Adipocyte (in vitro differentiated cells): ENCODE measurements at regions not wholly inside any gene's neighbourhood (a gene's known extent, or its start where the extent isn't known, plus 50 kb on each side); places are given as distances from the start of the nearest gene placed in this dataset.
A peak's percentile ranks its signal among the peaks of the same experiment; 100 is the strongest.
"Not testable (repeated sequence)": the region's sequence is repeated elsewhere in the genome, so short reads cannot be mapped to it uniquely, and the experiment has no call there.

Source experiments
- DNase-seq: peaks from one replicate; pipeline ENCODE4 v3.0.0-alpha.2; 2015; ENCODE audit warnings: low read depth
- H3K27me3 ChIP-seq: replicated peaks from 2 replicates; pipeline ENCODE4 v1.7.0; 2013; ENCODE audit warnings: mild to moderate bottlenecking, low read length, moderate library complexity; ENCODE audit not compliant: control insufficient read depth, insufficient read depth
- H3K36me3 ChIP-seq: 2 replicates; pipeline ENCODE4 v1.7.0; 2013; ENCODE audit warnings: low read length, mild to moderate bottlenecking, moderate library complexity; ENCODE audit not compliant: control insufficient read depth, insufficient read depth, severe bottlenecking
- H3K4me1 ChIP-seq: 2 replicates; pipeline ENCODE4 v1.7.0; 2013; ENCODE audit warnings: mild to moderate bottlenecking, low read length, moderate library complexity; ENCODE audit not compliant: control insufficient read depth, insufficient read depth
- H3K4me3 ChIP-seq: 2 replicates; pipeline ENCODE4 v1.7.0; 2013; ENCODE audit warnings: mild to moderate bottlenecking, low read length, moderate library complexity
- H3K9ac ChIP-seq: 2 replicates; pipeline ENCODE4 v1.7.0; 2013; ENCODE audit warnings: mild to moderate bottlenecking, low read length, moderate library complexity
- H3K9me3 ChIP-seq: 2 replicates; pipeline ENCODE4 v1.7.0; 2013; ENCODE audit warnings: mild to moderate bottlenecking, low read length, moderate library complexity; ENCODE audit not compliant: control insufficient read depth

DNA sequence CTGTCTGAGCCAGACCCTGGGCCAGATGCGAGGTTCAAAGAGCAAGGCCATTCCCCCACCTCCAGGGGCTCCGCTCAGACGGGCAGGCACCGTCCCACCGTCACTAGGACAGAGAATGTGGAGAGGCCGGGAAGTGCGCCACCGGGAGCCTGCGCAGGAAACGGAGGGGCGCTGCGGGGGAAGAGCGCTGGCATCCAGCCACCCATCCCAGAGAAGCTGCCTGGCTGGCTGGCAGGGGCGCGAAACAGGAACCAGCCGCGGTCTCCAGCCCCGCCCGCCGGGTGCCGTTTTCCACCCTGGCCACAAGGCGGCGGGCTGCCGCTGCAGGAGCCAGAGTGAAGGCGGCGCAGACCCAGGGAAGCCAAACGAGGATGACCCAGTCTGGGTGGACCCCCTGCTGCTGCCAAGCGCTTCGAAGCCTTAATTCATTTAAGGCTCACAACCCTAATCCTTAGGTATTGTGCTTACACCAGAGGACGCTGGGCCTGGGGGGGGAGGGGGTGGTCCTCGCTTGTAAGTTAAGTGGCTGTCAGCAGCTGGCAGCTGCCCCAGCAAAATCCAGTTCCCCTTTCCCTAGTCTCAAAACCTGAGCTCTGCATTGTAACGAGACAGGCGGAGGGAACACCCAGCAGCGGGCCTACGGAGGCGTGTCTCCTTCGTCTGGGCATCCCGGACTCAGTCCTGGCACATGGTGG, 114.8 kb upstream of the SMURF2 start:
- not testable (repeated sequence) for H3K9ac ChIP-seq, H3K36me3 ChIP-seq, H3K9me3 ChIP-seq, H3K27me3 ChIP-seq, H3K4me3 ChIP-seq, H3K4me1 ChIP-seq
- DNase-seq = peak; percentile 87

DNA sequence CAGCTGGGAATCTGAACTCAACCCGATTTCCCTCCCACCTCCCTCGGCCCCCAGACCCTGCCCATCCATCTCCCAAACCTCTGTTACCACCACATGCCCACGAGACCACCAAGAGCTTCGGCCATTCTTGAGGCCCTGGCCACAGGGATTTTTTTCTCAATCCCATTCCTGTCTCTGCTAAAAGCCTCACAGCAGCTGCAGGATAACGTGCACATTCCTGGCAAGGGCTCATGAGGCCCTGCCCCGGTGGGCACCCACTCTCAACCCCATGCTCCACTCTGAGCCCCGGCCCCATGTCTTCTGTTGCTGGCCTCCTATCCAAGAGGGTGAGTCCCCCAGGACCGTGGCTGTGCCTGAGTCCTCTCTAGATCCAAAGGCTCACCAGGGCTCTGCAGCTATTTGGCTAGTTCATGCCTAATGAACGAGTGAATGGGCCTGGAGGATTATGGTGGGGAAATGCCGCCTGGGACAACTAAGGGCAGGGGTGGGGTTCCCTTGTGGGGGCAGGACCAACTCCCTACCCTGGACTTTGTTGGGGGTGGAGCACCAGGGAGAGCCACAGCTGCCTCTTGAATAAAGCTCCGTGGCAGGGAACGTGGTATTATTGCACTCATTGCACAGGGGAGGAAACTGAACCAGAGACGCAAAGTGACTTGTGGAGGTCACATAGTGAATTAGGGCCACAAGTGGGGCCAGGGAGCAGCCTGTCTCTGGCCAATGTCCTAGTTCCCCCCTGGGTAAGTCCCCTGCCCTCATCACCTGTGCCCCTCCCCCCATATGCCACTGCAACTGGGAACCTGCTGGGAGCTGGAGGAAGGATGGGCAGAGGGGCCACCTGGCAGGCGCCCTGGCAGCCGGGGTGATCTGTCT, 113.8 kb upstream of the SMURF2 start:
- H3K9me3 ChIP-seq = no peaks in the 10 kb centered on the region
- peaks cover 8% of the 10 kb centered on the region for H3K4me1 ChIP-seq
- no peaks in the 10 kb centered on the region for H3K36me3 ChIP-seq
- H3K4me3 ChIP-seq = no peak overlapping the region
- no peaks in the 10 kb centered on the region for H3K27me3 ChIP-seq
- H3K9ac ChIP-seq = no peak overlapping the region
- no peak for DNase-seq

DNA sequence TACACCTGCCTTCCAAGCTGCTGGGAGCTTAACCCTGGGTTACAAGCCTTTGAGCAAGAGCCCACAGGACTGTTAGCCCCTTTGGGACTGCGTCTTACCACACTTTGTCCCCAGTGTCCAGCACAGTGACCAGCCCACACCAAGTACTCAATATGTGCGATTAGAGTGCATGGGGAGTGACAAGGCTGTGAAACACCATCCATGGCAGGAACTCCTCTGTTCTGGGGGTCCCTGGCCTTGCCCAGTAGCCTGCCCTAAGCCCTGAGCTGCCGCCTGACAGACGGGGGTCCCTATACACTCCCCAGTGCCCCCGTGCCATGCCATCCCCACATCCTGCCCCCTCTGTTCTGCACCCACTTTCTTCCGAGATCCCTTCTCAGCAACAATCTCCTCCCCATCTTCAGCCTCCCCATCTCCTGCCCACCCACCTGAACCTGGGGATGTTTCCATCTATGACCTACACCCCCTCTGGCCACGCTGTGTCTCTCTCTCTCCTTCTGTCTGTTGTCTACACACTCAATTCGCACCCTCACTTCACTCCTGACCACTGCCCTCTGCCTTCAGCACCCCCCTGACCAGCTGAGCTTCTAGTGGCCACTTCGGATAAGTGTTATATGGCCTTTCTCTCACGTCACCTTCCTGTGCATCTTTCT, 112.9 kb upstream of the SMURF2 start:
- no peaks in the 10 kb centered on the region for H3K27me3 ChIP-seq
- H3K4me1 ChIP-seq = peaks cover 6% of the 10 kb centered on the region
- H3K4me3 ChIP-seq = no peak overlapping the region
- H3K9me3 ChIP-seq = no peaks in the 10 kb centered on the region
- no peaks in the 10 kb centered on the region for H3K36me3 ChIP-seq
- H3K9ac ChIP-seq = no peak overlapping the region
- DNase-seq = no peak

DNA sequence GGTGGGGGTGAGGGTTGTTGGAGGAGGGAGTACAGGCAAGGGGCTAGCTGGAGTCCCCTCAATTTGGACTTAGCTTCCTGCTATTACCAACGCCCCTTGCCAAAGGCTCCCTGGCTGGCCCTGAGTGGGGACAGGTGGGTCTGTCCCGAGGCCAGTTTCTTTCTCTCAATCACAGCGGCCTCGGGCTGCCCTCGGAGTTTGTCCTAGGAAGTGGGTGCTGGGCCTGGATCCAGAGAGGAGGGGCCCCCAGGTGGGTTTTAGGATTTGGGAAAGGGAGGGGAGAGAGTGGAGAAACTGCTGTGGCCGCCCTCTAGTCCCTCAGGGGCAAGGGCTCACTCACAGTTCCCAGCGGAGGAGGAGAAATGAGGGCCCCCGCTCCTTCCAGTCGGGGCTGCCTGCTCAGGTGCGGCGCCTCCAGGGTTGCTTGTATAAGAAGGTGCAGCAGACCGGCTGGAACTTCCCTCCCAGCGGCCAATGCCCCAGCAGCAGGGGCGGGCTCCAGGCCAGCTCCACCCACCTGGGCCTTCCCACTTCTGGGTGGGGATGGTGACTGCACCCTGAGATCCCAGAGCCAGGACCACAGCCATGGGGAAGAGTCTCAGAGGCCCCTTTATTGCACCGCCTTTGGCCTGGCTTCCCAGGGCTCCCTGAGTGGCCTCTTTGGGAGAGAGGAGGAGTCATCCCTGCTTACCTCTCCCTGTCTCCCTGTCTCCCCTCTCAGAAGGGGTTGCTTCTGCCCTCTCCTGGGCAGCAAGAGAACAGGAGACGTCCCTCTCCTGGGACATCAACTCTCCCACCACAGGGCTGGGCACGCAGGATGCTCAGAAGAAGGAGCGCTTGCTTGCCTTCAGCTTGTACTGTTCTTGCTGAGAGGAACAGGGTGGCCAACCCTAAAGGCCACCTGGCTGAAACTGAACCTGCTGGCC, 112.0 kb upstream of the SMURF2 start:
- Histone ChIP-seq H3K9me3 (no peaks in the 10 kb centered on the region), H3K36me3 (no peaks in the 10 kb centered on the region), H3K27me3 (no peaks in the 10 kb centered on the region), H3K4me1 (peaks cover 6% of the 10 kb centered on the region), H3K4me3 (no peak overlapping the region), H3K9ac (no peak overlapping the region)
- peak; percentile 38 for DNase-seq

DNA sequence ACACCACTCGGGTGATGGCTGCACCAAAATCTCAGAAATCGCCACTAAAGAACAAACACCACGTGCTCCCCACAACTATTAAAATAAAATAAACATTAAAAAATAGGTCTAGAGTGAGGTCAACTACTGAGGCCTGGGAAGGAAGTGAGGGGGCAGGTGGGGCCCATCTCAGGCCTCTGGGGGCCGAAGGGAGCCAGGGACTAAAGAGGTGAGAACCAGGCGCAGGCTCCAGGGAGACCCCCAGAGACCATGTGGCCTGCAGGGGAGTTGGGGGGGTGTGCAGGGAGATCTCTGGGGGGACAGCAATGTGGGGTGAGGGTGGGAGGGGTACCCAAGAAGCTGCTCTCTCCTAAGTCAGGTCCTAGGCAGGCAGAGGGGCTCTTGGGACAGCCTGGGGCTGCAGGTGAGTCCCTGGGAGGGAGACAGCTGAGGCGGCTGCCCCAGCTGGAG, 111.3 kb upstream of the SMURF2 start:
- H3K9ac ChIP-seq = no peak overlapping the region
- no peak overlapping the region for H3K4me3 ChIP-seq
- H3K4me1 ChIP-seq = peaks cover 6% of the 10 kb centered on the region
- H3K27me3 ChIP-seq = no peaks in the 10 kb centered on the region
- H3K9me3 ChIP-seq = no peaks in the 10 kb centered on the region
- DNase-seq = no peak
- H3K36me3 ChIP-seq = no peaks in the 10 kb centered on the region

DNA sequence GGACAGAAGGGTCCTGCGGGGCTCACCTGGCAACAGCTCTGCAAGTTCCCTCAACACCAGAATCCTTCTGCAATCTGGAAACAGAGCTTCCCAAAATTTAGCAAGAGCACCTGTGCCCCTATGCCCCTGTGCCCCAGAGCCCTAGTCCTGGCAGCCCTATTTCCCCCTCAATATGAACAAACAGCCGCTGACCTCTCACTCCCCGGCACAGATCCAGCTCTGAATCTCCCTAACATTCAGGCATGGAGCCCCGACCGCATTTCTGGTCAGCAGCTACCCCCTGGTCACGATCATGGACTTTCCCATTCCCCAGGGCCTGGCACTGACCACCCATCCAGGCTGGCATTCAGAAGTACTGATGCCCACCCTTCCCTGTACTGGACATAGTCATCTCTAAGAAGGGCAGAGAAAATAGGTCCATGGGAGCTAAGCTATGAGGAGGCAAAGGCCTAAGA, 110.8 kb upstream of the SMURF2 start:
- no peak for DNase-seq
- Histone ChIP-seq H3K27me3 (no peaks in the 10 kb centered on the region), H3K36me3 (no peaks in the 10 kb centered on the region)

DNA sequence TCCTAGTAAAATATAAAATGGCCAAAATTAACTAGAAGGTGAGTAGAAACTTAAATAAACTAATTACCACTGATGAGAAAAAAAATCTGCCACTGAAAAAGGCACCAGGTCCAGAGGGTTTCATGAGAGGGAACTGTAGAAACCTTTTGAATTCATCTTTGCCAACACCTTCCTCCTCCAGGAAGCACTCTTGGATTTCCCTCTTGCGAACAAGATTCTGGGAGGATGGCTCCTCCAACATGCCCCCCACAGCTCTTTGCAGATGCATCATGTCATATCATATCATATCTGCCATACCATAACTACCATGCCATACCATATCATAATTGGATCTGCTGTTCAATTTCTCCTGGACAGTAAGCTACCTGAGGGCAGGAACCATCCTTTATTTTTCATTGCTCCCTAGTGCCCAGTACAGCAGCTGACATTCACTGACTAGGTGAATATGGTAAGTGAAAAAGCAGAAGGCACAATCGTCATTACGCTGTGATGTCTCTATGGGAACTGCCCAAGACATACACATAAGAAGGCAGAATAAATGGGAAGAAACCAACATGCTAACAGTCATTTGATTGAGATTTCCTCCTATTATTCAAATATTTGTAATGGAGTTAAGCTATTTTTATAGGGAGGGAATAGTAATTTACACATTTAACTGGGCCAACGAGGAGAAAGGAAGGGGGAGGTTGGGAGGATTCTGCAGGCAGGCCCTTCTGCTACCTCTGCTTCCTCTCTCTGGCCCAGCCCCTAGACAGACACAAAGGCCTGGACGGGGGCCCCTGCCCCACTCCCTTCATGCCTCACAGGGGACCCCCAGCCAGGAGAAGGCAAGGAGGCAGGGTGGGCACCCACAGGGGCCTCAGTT, 110.1 kb upstream of the SMURF2 start:
- H3K27me3 ChIP-seq = no peaks in the 10 kb centered on the region
- H3K4me3 ChIP-seq = no peak overlapping the region
- H3K9me3 ChIP-seq = no peaks in the 10 kb centered on the region
- H3K36me3 ChIP-seq = no peaks in the 10 kb centered on the region
- peaks cover 3% of the 10 kb centered on the region for H3K4me1 ChIP-seq
- no peak overlapping the region for H3K9ac ChIP-seq
- DNase-seq = no peak

More for the DNA sequence above, 110.8 kb upstream of the SMURF2 start:
- Histone ChIP-seq H3K4me1 (peaks cover 6% of the 10 kb centered on the region), H3K9ac (no peak overlapping the region), H3K9me3 (no peaks in the 10 kb centered on the region), H3K4me3 (no peak overlapping the region)

DNA sequence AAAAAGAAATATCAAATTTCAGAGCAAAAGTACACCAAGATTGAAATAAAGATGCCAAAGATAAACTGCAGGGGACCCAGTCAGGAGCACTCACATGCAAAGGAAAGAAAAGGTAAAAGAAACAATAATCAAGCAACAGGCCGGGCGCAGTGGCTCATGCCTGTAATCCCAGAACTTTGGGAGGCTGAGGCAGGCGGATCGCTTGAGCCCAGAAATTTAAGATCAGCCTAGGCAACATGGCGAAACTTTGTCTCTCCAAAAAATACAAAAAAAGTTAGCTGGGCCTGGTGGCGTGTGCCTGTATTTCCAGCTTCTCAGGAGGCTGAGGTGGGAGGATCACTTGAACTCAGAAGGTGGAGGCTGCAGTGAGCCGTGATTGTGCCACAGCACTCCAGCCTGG, 107.6 kb upstream of the SMURF2 start:
- H3K4me1 ChIP-seq = no peaks in the 10 kb centered on the region
- no peak for DNase-seq
- no peak overlapping the region for H3K9ac ChIP-seq
- H3K9me3 ChIP-seq = no peaks in the 10 kb centered on the region
- H3K36me3 ChIP-seq = peaks cover 7% of the 10 kb centered on the region
- H3K27me3 ChIP-seq = no peaks in the 10 kb centered on the region
- H3K4me3 ChIP-seq = no peak overlapping the region

DNA sequence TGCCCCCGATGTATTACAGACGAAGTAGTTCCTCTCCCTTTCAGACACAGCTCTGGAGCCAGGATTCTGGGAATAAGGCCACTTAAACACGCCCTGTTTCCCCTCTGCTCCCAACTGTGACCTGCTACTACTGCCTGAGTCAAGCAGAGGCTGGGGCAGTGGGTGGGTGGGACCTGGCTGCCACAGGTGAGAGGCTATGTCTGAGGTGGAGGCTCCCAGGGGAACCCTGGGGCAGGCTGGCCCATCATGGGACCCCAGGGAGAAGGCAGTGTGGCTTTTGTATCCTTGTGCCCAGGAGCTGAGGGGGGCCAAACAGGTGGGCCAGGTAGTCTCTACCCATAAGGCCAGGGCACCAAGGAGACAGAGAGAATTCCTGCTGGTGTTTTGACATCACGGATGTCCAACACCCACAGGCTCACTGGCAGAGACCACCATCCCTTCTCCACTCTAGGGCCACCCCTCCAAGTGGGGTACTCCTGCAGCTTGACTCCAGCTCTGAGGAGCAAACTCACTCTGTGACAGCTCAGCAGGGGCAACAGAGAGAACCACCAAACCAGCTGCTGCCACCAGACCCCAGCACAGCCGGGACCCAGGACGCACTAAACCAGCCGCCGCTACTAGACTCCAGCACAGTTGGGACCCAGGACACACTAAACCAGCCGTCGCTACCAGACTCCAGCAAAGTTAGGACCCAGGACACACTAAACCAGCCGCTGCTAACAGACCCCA, 105.3 kb upstream of the SMURF2 start:
- Histone ChIP-seq H3K9me3 (no peaks in the 10 kb centered on the region), H3K27me3 (no peaks in the 10 kb centered on the region), H3K9ac (no peak overlapping the region), H3K4me3 (no peak overlapping the region), H3K4me1 (no peaks in the 10 kb centered on the region), H3K36me3 (peaks cover 20% of the 10 kb centered on the region)
- no peak for DNase-seq
